22Rv1 (cell line): ENCODE measurements at regions not wholly inside any gene's neighbourhood (a gene's known extent, or its start where the extent isn't known, plus 50 kb on each side); places are given as distances from the start of the nearest gene placed in this dataset.

Source experiments
- ZFX ChIP-seq: fragments of 450-650 bp; IDR thresholded peaks from 2 replicates; pipeline ENCODE4 v1.6.1; 2017; ENCODE audit warnings: antibody characterized with exemption, borderline replicate concordance
- TF ChIP-seq, protein P1 (sequence below): fragments of 450-650 bp; IDR thresholded peaks from 2 replicates; pipeline ENCODE4 v1.5.1; 2017; ENCODE audit warnings: mild to moderate bottlenecking

DNA sequence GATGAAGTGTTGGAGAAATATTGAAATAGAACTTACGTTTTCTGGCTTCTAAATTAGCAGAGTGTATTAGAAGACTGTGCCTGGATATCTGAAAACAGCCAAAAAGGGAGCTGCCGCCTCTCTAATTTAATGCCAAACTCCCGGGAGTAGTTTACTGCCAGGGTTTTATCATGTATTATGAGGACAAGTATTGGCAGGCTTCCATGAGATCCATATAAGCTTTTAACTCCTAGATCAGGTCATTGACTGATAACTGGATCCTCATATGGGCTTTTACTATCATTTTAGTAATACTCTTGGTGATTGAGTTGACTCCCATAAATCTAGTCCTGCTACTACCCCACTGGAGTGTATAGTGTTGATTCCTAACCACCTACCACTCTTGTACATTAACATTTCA, 178.4 kb upstream of the CXADR start:
- TF ChIP-seq, protein P1, sequence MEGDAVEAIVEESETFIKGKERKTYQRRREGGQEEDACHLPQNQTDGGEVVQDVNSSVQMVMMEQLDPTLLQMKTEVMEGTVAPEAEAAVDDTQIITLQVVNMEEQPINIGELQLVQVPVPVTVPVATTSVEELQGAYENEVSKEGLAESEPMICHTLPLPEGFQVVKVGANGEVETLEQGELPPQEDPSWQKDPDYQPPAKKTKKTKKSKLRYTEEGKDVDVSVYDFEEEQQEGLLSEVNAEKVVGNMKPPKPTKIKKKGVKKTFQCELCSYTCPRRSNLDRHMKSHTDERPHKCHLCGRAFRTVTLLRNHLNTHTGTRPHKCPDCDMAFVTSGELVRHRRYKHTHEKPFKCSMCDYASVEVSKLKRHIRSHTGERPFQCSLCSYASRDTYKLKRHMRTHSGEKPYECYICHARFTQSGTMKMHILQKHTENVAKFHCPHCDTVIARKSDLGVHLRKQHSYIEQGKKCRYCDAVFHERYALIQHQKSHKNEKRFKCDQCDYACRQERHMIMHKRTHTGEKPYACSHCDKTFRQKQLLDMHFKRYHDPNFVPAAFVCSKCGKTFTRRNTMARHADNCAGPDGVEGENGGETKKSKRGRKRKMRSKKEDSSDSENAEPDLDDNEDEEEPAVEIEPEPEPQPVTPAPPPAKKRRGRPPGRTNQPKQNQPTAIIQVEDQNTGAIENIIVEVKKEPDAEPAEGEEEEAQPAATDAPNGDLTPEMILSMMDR, result no peak
- TF ChIP-seq ZFX, result no peak
